Activated naive CD4-positive, alpha-beta T cell treated with anti-CD3 and anti-CD28 coated beads, Interleukin-2, amount 50 U/mL, for 24 hours (primary cell): ENCODE measurements at regions not wholly inside any gene's neighbourhood (a gene's known extent, or its start where the extent isn't known, plus 50 kb on each side); places are given as distances from the start of the nearest gene placed in this dataset.

Source experiments
- H3K27ac Mint-ChIP-seq: one replicate; pipeline ENCODE4 v1.8.0; 2021; ENCODE audit warnings: mild to moderate bottlenecking, mixed read lengths
- H3K27me3 Mint-ChIP-seq: one replicate; pipeline ENCODE4 v1.8.0; 2021; ENCODE audit warnings: mixed read lengths
- H3K36me3 Mint-ChIP-seq: one replicate; pipeline ENCODE4 v1.8.0; 2021; ENCODE audit warnings: mixed read lengths
- H3K4me1 Mint-ChIP-seq: one replicate; pipeline ENCODE4 v1.8.0; 2021; ENCODE audit warnings: mixed read lengths
- H3K4me3 Mint-ChIP-seq: one replicate; pipeline ENCODE4 v1.8.0; 2021; ENCODE audit warnings: mild to moderate bottlenecking, mixed read lengths
- H3K9me3 Mint-ChIP-seq: one replicate; pipeline ENCODE4 v1.8.0; 2021; ENCODE audit warnings: mixed read lengths

DNA sequence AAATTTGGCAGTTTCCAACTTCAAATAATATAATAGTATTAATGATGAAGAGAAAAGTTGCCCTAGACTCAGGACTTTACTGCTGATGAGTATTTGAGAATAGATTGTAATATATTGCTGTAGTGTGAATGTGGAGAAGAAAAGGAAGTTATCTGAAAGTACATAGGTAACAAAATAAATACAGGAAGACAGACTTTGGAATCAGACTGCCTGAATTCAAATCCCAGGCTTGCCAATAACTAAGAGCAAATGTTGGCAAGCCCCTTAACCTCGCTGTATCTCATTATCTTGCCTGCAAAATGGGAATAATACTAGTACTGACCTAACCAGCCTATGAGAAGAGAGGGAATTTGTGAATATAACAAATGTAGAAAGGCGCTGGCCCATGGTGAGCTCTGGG lies 765.2 kb upstream of the ID2 start:
- H3K36me3 Mint-ChIP-seq: no peaks in the 10 kb centered on the region
- H3K9me3 Mint-ChIP-seq: no peaks in the 10 kb centered on the region
- no peak overlapping the region for H3K4me3 Mint-ChIP-seq
- H3K4me1 Mint-ChIP-seq: no peaks in the 10 kb centered on the region
- no peaks in the 10 kb centered on the region for H3K27me3 Mint-ChIP-seq
- H3K27ac Mint-ChIP-seq: no peak overlapping the region

DNA sequence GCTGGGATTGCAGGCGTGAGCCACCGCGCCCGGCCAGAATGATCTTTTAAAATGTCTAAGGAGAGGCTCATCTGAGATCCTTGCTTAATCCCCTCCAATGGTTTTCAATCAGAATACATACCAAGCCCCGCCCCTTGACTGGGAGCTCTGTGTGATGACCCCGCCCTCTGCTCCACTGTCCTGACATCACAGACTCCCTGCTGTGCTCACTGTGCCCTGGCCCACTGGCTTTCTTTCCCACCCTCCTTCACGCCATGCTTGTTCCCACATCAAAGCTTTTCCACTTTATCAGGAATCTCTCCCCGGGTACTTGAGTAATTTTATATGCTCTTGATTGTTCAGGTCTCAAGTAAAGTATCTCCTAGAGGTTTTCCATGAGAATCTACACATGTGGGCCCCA lies 762.3 kb upstream of the ID2 start:
- Mint-ChIP-seq H3K4me1 (no peaks in the 10 kb centered on the region), H3K27ac (no peak overlapping the region), H3K36me3 (no peaks in the 10 kb centered on the region), H3K27me3 (no peaks in the 10 kb centered on the region), H3K4me3 (no peak overlapping the region), H3K9me3 (no peaks in the 10 kb centered on the region)

DNA sequence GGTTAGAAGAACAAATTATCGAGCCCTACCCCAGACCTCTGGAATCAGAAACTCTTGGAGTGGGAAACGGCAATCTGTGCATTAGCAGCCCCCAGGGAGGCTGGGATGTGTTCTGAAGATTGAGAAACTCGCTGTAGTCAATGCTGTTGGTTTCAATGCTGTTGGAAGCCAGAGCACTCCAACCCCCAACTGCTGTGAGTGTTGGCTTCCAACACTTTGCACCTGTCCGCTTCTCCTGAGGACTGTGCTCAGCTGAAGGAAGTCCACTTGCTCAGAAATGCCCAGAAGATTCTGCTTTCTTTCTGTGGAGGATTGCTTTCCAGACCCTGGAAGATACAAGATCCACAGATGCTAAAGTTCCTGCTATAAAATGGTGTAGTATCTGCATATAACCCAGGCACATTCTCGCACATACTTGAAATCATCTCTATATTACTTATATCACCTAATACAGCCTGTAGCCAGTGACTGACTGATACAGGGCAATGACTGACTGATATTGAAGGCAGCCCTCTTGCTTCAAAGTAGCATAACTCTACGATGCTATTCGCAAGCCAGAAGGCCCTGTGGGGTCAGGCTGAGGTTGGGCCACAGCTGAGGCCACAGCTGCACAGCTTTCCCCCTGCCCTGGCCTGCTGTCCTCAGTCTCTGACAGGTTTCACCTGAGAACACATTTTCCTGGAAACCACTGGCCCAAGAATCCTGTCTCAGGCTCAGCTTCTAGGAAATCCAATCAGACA lies 757.7 kb upstream of the ID2 start:
- Mint-ChIP-seq H3K27me3 (no peaks in the 10 kb centered on the region), H3K9me3 (no peaks in the 10 kb centered on the region), H3K4me3 (no peak overlapping the region), H3K4me1 (no peaks in the 10 kb centered on the region), H3K27ac (no peak overlapping the region), H3K36me3 (no peaks in the 10 kb centered on the region)

DNA sequence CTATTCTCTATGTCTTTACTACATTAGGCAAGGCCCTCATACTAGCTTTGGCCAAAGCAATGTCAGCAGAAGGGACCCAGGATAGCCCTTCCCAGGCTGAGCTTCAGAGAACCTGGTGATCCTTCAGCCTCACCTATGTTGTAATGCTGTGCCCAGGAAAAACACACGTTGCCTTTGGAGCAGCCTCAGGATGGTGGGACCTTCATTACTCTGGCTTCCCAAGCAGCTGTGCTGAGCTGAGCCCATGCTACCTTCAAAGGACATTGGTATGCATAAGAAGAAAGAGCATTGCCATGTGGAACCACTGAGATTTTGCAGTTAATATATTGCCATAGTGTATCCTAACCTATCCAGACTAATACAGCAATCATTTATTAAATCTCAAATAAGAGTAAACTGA lies 756.4 kb upstream of the ID2 start:
- Mint-ChIP-seq H3K27me3 (no peaks in the 10 kb centered on the region), H3K4me1 (no peaks in the 10 kb centered on the region), H3K27ac (no peak overlapping the region), H3K9me3 (no peaks in the 10 kb centered on the region), H3K36me3 (no peaks in the 10 kb centered on the region), H3K4me3 (no peak overlapping the region)

DNA sequence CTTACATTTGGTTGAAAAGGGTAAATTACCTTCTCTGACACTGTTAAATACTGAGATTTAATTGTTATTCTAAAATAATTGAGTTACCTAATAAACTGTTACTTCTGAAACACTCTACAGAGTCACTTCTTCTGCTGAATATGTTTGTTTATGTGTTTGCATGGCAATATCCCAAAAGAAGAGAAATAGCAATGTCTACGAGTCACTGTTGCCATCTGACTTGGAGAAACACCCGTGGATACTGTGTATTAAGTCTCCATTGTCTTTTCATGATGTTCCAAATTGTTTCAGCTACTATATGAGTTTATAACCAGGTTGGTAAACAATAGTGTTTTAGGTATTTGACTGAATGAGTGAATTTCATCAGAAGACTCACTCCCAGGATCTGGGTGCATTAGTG lies 754.2 kb upstream of the ID2 start:
- peaks cover 5% of the 10 kb centered on the region for H3K4me1 Mint-ChIP-seq
- no peak overlapping the region for H3K27ac Mint-ChIP-seq
- no peaks in the 10 kb centered on the region for H3K36me3 Mint-ChIP-seq
- no peaks in the 10 kb centered on the region for H3K27me3 Mint-ChIP-seq
- no peak overlapping the region for H3K4me3 Mint-ChIP-seq
- no peaks in the 10 kb centered on the region for H3K9me3 Mint-ChIP-seq

DNA sequence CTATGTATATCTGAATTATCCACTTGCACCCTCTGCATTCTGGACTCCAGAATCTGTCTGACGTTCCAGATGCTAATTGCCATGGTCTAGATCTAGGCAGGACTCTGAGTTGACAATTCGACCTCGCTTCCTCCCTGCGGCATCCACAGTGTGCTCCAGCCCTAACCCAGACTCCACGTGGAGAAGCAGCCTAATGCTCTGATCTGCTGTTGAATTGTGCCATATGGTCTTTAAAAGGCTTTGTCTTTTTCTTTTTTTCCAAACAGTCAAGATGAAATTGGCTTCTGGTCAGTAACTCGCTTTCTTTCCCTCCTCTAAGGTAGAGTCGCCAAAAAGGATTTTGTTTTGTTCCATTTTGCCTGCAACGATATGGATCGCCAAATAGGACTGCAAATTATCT lies 752.6 kb upstream of the ID2 start:
- H3K4me1 Mint-ChIP-seq: peaks cover 5% of the 10 kb centered on the region
- no peaks in the 10 kb centered on the region for H3K27me3 Mint-ChIP-seq
- H3K4me3 Mint-ChIP-seq: no peak overlapping the region
- no peak overlapping the region for H3K27ac Mint-ChIP-seq
- no peaks in the 10 kb centered on the region for H3K36me3 Mint-ChIP-seq
- H3K9me3 Mint-ChIP-seq: no peaks in the 10 kb centered on the region

DNA sequence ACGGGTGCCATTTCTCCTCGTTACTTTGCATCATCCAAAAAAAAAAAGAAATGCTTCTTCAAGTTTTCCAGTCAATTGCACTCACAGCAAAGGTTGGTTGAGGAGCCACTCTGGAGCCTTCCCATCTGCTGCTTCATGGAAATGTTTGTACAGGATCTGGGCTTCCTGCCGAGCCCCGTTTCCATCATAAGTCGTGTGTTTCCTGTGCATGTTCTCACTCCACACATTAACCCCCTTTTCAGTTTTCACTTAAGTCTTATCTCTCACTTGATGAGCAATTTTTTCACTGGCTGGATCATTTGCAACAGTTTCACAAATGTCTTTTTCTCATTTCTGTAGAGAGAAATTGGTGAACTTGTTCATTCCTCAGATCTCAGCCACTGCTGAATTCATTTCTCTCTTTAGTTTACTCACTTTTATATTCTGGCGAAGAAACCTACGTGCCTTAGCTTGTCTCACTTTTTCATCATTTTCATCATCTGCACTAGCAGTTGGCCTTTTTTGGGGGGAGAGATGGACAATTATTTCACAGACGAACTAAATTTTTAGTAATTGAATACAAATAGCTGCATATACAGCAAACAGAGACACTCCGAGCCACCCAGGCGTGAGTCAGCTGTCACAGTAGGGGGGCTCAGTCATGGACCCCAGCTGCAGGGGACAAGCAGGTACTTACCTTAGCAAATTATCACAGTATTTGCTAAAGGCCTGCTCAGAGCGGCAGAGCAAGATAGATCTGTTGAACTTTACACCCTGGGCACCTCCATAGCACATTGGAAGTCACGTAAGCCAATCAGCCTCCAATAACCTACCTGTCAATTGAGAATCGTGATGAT lies 750.8 kb upstream of the ID2 start:
- Mint-ChIP-seq H3K27ac (no peak overlapping the region), H3K9me3 (no peaks in the 10 kb centered on the region), H3K27me3 (no peaks in the 10 kb centered on the region), H3K4me1 (peaks cover 5% of the 10 kb centered on the region), H3K36me3 (no peaks in the 10 kb centered on the region), H3K4me3 (no peak overlapping the region)

DNA sequence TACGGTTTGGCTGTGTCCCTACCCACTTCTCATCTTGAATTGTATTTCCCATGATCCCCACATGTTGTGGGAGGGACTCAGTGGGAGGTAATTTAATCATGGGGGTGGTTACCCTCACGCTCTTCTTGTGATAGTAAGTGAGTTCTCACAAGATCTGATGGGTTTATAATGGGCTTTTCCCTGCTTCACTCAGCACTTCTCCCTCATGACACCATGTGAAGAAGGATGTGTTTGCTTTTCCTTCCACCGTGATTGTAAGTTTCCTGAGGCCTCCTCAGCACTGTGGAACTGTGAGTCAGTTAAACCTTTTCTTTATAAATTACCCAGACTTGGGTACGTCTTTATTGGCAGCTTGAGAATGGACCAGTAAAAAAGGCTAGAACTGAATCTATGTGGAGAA lies 750.0 kb upstream of the ID2 start:
- Mint-ChIP-seq H3K27ac (no peak overlapping the region), H3K4me3 (no peak overlapping the region), H3K36me3 (no peaks in the 10 kb centered on the region), H3K27me3 (no peaks in the 10 kb centered on the region), H3K9me3 (no peaks in the 10 kb centered on the region), H3K4me1 (peaks cover 5% of the 10 kb centered on the region)

DNA sequence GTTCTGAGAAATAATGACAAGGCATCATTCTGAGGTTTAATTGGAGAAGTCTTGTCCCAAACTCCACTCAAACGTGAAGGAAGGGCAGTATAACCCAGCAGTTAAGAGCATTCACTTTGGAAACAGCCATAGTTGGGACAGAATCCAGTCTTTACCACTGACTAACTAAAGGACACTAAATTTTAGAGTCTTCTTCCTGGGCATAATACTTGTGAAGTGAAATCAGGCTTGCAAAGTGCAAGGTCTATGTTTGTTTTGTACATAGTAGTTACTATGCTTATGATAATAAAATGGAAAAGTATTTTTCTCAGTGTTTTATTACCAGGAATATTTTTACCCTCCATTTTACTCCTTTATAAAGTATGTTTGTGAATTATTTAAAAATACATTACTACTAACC lies 748.2 kb upstream of the ID2 start:
- Mint-ChIP-seq H3K36me3 (no peaks in the 10 kb centered on the region), H3K4me1 (peaks cover 5% of the 10 kb centered on the region), H3K27me3 (no peaks in the 10 kb centered on the region), H3K27ac (no peak overlapping the region), H3K9me3 (no peaks in the 10 kb centered on the region), H3K4me3 (no peak overlapping the region)

DNA sequence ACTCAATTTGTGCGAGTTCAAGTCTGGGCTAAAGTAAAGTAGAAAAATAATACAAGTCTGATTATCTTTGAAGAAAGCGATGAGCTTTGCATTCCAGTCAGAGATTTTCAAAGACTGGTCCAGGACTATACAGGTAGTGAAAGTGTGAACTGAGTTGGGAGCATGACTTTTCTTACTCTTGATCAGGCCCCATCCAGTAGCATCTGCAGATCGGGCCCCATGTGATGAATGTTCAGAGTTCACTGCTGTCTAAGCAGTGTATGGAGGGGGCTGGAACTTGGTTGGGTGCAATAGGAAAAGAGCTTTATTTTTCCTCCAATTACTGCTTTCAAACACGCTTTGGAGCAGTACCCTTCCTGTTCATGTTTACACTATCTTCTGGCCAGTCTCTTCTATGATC lies 747.4 kb upstream of the ID2 start:
- Mint-ChIP-seq H3K4me1 (peaks cover 5% of the 10 kb centered on the region), H3K36me3 (no peaks in the 10 kb centered on the region), H3K9me3 (no peaks in the 10 kb centered on the region), H3K4me3 (no peak overlapping the region), H3K27me3 (no peaks in the 10 kb centered on the region), H3K27ac (no peak overlapping the region)

DNA sequence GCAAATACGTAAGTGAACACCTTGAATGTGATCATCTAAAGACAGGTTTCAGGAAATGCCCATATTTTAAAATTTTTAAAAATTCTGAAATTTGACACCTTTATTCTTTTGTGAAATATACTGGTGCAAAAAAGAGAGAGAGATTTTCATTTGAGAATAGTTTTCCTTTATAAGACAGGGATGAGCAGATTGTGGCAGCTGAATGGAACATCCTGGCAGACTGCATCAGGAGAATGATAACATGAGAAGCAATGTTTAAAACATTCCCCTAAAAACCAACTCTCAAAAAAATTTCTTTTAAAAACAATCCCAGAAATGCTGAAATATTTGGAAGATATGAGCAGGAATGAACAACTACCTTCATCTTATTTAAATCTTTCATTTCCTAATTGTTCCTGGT lies 744.8 kb upstream of the ID2 start:
- Mint-ChIP-seq H3K9me3 (no peaks in the 10 kb centered on the region), H3K27ac (no peak overlapping the region), H3K4me3 (no peak overlapping the region), H3K27me3 (no peaks in the 10 kb centered on the region), H3K36me3 (no peaks in the 10 kb centered on the region), H3K4me1 (no peaks in the 10 kb centered on the region)

DNA sequence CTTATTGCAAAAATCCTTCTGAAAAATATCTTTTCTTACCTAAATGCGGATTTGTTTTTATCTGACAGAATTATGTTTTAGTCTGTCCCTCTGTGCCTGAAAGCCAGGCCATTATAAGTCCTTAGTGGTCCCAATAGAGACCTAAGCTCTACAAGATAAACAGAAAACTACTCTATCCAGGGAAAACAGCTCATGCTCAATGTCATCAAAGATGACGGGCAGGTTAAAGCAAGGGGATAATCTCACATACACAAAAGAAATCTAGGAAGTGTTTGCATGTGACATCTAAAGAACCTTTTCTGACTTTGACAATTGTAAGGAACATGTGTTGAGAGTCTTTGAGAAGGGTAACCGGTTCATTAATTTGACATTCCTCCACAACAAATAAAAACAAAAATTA lies 741.1 kb upstream of the ID2 start:
- no peaks in the 10 kb centered on the region for H3K9me3 Mint-ChIP-seq
- H3K27ac Mint-ChIP-seq: no peak overlapping the region
- no peak overlapping the region for H3K4me3 Mint-ChIP-seq
- no peaks in the 10 kb centered on the region for H3K4me1 Mint-ChIP-seq
- no peaks in the 10 kb centered on the region for H3K27me3 Mint-ChIP-seq
- H3K36me3 Mint-ChIP-seq: no peaks in the 10 kb centered on the region

DNA sequence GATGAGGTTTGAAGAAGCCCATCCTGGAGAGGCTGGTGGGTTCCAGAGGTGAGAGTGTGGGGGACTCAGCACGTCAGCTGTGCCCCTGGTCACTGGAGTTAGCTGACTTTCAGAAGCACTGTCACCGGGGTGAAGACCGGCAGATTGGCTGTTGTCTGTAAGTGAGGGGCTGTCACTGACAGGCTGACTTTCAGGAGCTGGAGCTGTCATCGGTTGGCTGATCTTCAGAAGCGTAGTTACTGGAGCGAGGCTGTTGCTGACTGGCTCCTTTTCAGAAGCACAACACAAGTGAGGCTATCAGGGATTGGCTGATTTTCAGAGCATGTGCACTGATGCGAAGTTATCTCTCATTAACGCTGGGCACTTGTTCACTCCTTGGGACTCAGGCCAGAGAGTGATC lies 738.4 kb upstream of the ID2 start:
- Mint-ChIP-seq H3K4me3 (no peak overlapping the region), H3K27ac (no peak overlapping the region), H3K27me3 (no peaks in the 10 kb centered on the region), H3K36me3 (no peaks in the 10 kb centered on the region), H3K4me1 (no peaks in the 10 kb centered on the region), H3K9me3 (no peaks in the 10 kb centered on the region)

DNA sequence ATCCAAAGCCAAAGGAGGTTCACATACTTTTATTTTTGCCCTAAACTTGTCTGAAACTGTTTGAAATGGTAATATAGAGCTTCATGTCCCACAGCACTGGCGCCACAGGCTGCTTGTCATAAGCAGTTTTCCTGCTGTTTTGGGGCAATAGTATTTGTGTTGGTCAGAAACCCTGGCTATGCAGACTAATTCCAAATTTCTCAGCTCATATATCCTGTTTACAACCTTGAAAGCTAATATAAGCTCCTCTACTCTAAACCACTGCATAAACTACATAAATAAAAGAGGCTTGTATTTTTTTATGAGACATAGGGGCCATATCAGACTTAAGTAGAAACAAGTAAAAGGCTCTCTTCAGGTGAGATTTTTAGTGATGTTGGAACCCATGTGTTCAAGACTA lies 736.8 kb upstream of the ID2 start:
- H3K36me3 Mint-ChIP-seq: no peaks in the 10 kb centered on the region
- no peak overlapping the region for H3K27ac Mint-ChIP-seq
- no peaks in the 10 kb centered on the region for H3K4me1 Mint-ChIP-seq
- H3K9me3 Mint-ChIP-seq: no peaks in the 10 kb centered on the region
- no peaks in the 10 kb centered on the region for H3K27me3 Mint-ChIP-seq
- H3K4me3 Mint-ChIP-seq: no peak overlapping the region

DNA sequence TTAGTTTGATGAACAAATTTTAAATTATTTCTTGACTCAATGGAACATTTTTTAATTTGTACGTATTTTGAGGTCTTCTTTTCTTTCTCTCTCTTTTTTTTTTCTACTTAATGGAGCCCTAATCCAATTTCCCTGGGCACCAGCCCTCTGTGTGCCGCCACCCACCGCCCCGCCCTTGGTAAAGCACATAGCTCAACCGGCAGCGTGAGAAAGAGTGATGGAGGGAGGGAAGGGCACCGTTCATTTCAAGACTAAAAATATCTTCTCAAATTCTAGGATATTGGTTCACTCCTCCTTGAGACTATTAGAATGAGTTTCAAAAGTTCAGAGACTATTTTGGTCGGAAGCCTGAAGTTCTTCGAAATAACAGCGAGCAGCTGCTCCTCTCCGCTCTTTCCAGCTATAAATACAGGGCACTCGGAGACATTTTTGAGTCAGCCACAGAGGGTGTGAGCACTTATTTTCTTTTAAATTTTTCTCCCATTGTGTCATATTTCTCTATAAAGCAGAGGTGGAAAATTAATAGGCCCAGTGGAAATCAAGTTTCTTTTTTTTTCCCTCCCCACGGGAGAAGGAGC lies 731.7 kb upstream of the ID2 start:
- H3K4me3 Mint-ChIP-seq: no peak overlapping the region
- H3K4me1 Mint-ChIP-seq: no peaks in the 10 kb centered on the region
- H3K36me3 Mint-ChIP-seq: no peaks in the 10 kb centered on the region
- no peaks in the 10 kb centered on the region for H3K9me3 Mint-ChIP-seq
- no peak overlapping the region for H3K27ac Mint-ChIP-seq
- H3K27me3 Mint-ChIP-seq: no peaks in the 10 kb centered on the region

DNA sequence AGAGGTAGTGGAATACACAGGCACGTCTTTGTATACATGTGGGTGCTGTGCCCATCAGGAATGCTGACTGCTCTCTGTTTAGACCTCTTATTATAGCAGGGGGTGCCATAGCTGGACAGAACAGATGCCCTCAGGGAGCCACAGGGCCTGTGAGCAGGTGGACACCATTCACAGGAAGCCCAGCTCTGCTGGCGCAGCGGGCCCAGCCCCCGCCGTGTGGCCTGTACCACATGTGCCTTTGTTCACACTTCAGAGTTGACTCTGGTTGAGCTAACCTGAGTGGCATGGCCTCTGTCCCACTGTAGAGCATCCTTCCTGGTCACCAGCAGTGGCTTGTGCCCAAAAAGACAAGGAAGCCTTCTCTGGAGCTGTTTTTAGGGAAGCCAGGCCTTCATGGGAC lies 730.9 kb upstream of the ID2 start:
- no peaks in the 10 kb centered on the region for H3K4me1 Mint-ChIP-seq
- H3K4me3 Mint-ChIP-seq: no peak overlapping the region
- H3K27ac Mint-ChIP-seq: no peak overlapping the region
- no peaks in the 10 kb centered on the region for H3K27me3 Mint-ChIP-seq
- no peaks in the 10 kb centered on the region for H3K36me3 Mint-ChIP-seq
- no peaks in the 10 kb centered on the region for H3K9me3 Mint-ChIP-seq
